NCI-H526 (cell line): ENCODE measurements at regions not wholly inside any gene's neighbourhood (a gene's known extent, or its start where the extent isn't known, plus 50 kb on each side); places are given as distances from the start of the nearest gene placed in this dataset.

Source experiments
- DNase-seq, 2 experiments: peaks; one replicate each; lab custom pipeline; 2025; lab: John Stamatoyannopoulos, UW

- DNase-seq, result no peak
Observed at GRCh38 chr22:26732284-26732683, 74.9 kb downstream of the MIAT start.

DNA sequence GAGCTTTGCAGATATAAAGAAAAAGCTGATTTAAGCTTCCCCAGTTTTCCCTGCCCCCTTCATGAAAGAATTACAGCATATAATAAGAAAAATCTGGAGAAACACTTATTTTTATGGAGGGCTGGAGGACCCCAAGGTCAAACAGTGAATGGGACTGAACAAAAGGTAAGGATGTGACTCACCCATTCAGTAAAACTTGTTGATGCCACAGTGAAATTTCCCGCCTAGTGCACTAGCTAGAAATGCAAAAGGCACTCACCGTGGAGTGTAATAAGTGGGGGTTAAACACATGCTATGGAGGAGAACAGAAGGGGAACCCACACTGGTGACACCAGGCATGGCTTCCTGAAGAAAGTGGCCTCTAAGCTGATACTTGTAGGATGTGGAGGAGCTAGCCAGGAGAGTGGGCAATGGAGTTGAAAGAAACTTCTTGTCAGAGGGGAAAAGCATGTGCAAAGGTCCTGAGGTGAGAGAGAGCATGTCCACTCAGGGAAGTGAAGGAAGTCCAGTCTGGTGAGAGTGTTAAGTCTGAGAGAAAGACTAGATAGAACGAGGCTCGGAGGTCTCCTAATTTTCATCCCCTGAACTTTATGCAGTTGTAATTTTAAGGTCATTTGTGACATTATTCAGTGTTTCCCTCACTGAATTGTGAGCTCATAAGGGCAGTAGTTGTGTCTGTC, 77.1 kb downstream of the MIAT start:
- DNase-seq, result no peak

- no peak for DNase-seq
Observed at GRCh38 chr22:26735019-26735409, 77.6 kb downstream of the MIAT start.

DNA sequence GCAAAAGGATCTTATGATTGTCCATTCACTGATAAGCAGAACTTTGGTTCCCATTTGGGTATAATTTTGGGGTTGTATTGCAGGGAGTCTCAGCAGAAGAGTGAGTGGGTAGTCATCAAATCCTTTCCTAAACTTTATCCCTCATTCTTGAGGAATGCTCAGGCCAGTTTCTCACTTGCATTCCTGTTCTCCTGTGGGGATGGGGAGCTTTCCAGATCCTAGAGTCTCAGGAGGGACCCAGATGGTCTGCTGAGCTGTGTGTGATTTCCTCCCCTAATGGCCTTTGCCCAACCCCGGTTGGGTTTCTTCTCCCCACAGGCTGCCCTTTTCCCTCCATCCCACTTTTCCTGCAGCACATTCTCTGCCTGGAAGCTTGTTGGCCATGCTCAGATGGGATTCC, 79.9 kb downstream of the MIAT start:
- no peak for DNase-seq

GRCh38 chr22:26740253-26740652, 82.9 kb downstream of the MIAT start:
- DNase-seq, result no peak

- DNase-seq, result no peak
Observed at GRCh38 chr22:26743149-26743548, 85.8 kb downstream of the MIAT start.

- no peak for DNase-seq
Observed at GRCh38 chr22:26744892-26745808, 87.8 kb downstream of the MIAT start.

DNA sequence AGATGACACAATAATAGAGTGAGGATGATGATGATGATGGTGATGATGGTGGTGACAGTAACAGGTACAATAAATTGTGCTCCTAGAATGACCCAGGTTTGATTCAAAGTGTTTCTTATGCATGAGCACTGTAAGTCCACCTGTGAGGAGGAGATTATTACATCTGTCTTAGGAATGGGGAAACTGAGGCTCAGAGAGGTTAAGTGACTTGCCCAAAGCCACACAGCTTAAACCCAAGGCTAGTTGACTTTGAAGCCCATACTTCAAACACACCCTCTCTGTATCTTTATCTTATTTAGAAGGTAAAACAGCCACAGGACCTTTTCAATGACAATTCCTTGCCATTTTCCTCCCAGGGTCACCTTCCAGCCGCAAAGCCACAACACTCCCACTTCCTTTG, 88.9 kb downstream of the MIAT start:
- no peak for DNase-seq

DNA sequence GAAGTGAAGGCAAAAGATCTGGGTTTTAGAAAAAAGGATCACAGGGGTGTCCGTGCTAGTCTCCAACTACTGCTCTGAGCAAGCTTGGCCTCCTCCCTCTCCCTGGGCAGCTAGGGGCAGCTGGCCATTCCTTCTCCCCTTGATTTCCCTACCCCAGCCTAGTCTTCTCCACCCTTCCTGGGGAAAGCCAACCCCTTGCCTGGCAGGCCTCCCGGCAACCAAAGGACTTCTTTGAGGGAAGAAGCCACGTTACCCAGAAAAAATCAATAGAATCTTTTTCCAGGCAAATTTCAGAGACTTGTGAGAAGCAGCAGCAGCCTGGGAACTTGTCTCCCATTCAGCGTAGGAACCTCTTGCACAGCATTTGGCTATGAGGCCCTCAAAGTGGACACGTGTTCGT, 91.5 kb downstream of the MIAT start:
- DNase-seq, result no peak

DNA sequence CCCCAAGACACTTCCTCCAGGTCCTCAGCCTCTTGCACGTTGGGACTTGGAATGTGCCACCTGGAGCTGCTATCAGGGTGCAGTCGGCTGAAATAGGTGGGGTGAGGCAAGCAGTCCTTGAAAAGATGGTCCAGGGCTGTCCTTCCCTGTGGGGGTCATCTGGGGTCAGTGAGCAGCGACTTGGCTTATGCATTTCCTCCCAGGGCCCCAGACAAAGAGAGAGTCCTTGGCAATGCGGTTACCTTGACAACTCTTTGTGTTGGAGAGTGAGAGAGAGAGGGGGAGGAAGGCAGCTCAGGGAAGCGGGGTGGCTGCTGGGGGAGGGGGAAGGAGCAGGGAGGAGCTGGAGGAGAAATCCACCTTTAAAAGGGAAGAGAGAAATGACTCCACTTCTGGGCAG, 93.8 kb downstream of the MIAT start:
- DNase-seq, result no peak

DNA sequence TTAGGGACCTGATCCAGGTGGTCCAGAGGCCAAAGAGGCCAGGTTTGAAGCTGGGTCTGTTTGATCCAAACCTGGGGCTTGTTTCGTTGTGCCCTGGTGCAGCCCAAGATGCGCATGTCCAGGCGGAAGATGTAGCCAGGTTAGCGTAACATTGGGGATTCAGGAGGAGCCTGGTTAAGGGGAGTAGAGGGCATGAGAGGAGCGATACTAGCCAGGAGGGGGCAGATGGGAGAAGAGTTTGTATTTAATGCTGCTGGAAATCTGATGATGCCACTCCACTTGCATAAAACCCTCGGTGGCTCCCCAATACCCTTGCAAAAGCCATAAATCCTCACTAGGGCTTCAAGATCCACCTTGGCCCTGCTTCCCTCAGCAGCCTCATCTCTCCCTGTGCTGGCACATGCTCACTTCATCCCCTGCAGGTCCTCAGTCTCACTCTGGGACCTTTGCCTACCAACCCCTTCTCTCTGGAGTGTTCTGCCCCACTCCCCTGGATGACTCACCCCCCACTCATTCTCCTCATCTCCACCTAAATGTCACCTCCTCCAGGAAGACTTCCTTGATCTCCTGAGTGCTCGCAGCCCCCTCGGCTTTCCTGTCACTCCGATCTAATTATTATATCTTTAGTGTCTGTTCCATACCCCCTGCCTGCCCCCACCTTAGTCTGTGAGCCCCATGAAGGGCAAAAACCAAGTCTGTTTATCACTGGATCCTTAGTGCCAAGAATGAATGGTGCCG, 95.9 kb downstream of the MIAT start:
- no peak for DNase-seq

GRCh38 chr22:26756675-26757293, 99.4 kb downstream of the MIAT start:
- DNase-seq, result peak; percentile 20 to 79

GRCh38 chr22:26757496-26757895, 100.1 kb downstream of the MIAT start:
- DNase-seq, result no peak

- DNase-seq, result no peak
Observed at GRCh38 chr22:26762503-26763472, 105.4 kb downstream of the MIAT start.

DNA sequence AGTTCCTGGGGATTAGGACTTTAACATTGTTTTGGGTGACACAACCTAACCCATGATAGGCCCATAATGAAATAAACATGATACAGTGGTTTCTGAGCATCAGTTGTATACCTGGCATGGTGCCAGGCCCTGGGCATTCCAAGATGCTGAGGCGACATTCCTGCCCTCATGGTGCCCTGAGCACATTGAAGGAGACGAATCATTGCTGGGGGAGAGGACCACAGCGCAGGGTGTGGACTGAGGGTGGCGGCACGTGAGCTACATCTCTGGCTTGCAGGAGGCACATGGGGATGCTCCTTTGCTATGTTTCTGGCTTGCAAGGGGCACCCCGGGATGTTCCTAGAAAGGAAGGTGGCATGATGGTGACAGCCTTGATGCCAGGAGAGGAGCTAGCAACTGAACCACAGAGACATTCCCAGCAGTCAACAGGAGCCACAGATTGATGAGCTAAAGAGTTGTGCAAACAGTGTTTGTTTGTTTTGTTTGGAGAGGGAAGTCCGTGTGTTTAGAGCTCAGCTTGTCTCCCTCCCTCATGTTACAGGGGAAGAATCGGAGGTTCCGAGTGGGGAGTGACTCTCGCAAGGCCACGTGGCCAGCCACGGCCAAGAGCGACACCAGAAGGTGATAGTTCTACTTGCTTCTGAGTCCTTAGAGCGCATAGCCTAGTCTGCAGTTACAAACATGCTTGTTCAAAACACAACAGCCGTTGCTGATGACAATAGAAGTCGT, 106.4 kb downstream of the MIAT start:
- peak; percentile 58 to 71 for DNase-seq

DNA sequence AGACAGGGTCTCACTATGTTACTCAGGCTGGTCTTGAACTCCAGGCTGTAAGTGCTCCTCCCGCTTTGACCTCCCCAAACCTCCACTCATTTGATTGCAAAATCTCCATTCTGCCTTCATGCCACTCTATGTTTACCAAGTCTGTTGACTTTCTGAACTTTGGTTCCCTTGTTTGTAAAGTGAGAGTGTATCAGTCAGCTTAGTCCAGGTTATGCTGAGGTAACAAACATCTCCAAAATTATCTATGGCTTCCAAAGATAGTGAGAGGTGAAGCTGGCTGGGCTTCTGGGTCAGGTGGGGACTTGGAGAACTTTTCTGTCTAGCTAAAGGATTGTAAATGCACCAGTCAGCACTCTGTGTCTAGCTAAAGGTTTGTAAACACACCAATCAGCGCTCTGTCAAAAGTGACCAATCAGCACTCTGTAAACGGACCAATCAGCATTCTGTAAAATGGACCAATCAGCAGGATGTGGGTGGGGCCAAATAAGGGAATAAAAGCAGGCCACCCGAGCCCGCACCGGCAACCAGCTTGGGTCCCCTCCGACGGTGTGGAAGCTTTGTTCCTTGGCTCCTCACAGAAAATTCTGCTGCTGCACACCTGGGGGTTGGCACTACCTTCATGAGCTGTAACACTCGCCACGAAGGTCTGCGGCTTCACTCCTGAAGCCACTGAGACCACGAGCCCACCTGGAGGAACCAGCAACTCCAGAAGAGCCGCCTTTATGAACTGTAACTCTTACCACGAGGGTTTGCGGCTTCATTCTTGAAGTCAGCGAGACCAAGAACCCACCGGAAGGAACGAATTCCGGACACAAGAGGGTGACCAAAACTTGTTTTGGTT, 109.3 kb downstream of the MIAT start:
- no peak for DNase-seq

DNA sequence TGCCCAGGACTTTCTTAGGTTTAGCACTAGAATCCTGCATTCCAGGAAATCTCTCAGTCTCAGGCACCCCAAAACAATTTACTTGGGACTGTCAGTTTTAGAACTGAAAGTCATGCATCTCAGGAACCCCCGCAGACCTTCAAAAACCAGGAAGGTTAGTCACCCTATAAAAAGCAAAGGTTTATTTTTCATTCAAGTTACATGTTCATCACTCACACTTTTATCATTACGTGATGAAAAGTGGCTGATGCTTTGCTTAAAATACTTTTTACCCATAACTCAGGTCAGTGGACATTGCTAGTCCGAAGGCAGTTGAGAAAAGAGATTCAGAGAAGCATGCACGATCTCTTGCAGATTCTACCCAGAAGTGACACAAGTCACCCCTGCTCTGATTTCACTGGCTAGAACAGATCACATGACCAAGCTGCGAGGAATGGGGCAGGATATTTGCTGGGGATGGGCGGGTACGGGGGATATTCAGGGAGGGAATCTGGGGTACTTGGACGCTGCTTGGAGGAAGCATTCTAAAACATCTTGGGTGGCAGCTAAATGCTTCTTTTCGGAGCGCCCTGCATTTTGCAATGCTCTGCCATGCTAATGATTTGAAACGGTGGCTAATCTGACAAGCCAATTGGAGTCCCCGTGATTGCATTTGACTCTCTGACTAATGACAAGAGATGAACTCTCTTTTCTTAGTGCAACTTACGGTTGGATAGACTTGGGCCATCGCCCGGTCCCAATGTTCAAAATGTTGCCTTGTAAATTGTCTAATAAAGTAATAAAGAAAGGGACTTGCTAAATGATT, 110.2 kb downstream of the MIAT start:
- no peak for DNase-seq

GRCh38 chr22:26768156-26768515, 110.7 kb downstream of the MIAT start:
- no peak for DNase-seq

DNA sequence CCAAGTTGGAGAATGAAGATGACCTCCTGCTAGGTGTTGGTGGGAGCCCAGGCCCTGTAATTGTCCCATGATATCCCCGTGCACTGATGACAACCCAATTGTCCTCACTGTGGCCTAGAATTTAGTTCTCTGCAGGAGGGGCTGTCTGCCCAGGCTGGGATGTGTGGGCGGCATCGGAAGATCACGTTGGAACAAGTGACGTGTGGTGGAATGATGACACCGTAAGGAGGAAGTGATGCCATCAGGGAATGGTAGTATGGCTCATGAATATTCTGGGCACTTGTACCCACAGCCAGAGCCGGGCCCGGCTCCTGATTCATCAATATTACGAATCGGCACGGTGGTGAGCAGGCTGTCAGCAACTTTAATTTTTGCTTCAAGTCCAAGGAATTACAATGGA, 111.6 kb downstream of the MIAT start:
- DNase-seq, result no peak
